Loucy (cell line): ENCODE measurements at regions not wholly inside any gene's neighbourhood (a gene's known extent, or its start where the extent isn't known, plus 50 kb on each side); places are given as distances from the start of the nearest gene placed in this dataset.

Experiments used
- EZH2phosphoT487 ChIP-seq: fragments of 200-600 bp; IDR thresholded peaks from 2 replicates; pipeline ENCODE4 v1.6.1; 2018; ENCODE audit warnings: antibody characterized with exemption, mild to moderate bottlenecking, moderate library complexity, borderline replicate concordance
- TF ChIP-seq, protein P1 (sequence below): fragments of 200-600 bp; sonication (generic); conservative IDR thresholded peaks from 2 replicates; pipeline ENCODE4 v1.5.1; 2014; ENCODE audit warnings: mild to moderate bottlenecking, antibody characterized with exemption, low read length

DNA sequence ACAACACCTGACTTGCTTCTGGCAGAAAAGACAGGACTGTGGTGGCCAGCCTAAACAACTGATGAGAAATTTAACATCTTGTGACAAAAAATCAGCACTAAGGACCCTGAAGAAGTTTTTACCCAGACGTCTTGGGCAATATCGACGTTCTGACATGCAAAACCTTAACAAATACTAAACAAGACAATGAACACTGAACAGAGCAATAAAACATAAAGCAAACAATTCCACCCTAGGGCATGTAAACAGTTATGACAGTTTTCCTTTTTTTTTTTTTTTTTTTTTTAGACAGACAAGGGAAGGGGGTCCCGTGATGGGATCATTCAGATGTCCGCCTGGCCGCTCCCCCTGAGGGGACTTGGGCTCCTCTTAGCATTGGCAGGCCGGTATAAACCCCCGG, 738.0 kb downstream of the SI start:
- no peak for TF ChIP-seq EZH2phosphoT487
- TF ChIP-seq, protein P1, sequence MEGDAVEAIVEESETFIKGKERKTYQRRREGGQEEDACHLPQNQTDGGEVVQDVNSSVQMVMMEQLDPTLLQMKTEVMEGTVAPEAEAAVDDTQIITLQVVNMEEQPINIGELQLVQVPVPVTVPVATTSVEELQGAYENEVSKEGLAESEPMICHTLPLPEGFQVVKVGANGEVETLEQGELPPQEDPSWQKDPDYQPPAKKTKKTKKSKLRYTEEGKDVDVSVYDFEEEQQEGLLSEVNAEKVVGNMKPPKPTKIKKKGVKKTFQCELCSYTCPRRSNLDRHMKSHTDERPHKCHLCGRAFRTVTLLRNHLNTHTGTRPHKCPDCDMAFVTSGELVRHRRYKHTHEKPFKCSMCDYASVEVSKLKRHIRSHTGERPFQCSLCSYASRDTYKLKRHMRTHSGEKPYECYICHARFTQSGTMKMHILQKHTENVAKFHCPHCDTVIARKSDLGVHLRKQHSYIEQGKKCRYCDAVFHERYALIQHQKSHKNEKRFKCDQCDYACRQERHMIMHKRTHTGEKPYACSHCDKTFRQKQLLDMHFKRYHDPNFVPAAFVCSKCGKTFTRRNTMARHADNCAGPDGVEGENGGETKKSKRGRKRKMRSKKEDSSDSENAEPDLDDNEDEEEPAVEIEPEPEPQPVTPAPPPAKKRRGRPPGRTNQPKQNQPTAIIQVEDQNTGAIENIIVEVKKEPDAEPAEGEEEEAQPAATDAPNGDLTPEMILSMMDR, result no peak
